Skeletal muscle tissue (tissue), 3 donors: ENCODE measurements at regions not wholly inside any gene's neighbourhood (a gene's known extent, or its start where the extent isn't known, plus 50 kb on each side); places are given as distances from the start of the nearest gene placed in this dataset.
"Not testable (repeated sequence)": the region's sequence is repeated elsewhere in the genome, so short reads cannot be mapped to it uniquely, and the experiment has no call there.

Experiments
- H3K27ac ChIP-seq: one replicate; pipeline ENCODE4 v1.7.0; 2013; ENCODE audit warnings: mild to moderate bottlenecking, low read depth, low read length, inconsistent platforms
- H3K27me3 ChIP-seq, 3 donors: one replicate each; pipeline ENCODE4 v1.7.0; 2013; ENCODE audit warnings: low read length in 3 of 3; ENCODE audit not compliant: control insufficient read depth in 3 of 3, insufficient read depth in 3 of 3
- H3K36me3 ChIP-seq, 3 donors: one replicate each; pipeline ENCODE4 v1.7.0; 2013; ENCODE audit warnings: low read length in 3 of 3; ENCODE audit not compliant: control insufficient read depth in 3 of 3, insufficient read depth in 3 of 3
- H3K4me1 ChIP-seq, 3 donors: one replicate each; pipeline ENCODE4 v1.7.0; 2013; ENCODE audit warnings: low read length in 3 of 3, mild to moderate bottlenecking in 3 of 3; ENCODE audit not compliant: control insufficient read depth in 3 of 3, insufficient read depth in 3 of 3
- H3K4me3 ChIP-seq, 3 donors: one replicate each; pipeline ENCODE4 v1.7.0; 2013; ENCODE audit warnings: low read length in 3 of 3
- H3K9ac ChIP-seq, 3 donors: one replicate each; pipeline ENCODE4 v1.7.0; 2013; ENCODE audit warnings: low read length in 3 of 3, mild to moderate bottlenecking in 3 of 3, moderate library complexity in 2 of 3, low read depth in 1 of 3
- H3K9me3 ChIP-seq, 3 donors: one replicate each; pipeline ENCODE4 v1.7.0; 2013; ENCODE audit warnings: low read length in 3 of 3; ENCODE audit not compliant: control insufficient read depth in 3 of 3
- donor health status: Osteomylitis.

DNA sequence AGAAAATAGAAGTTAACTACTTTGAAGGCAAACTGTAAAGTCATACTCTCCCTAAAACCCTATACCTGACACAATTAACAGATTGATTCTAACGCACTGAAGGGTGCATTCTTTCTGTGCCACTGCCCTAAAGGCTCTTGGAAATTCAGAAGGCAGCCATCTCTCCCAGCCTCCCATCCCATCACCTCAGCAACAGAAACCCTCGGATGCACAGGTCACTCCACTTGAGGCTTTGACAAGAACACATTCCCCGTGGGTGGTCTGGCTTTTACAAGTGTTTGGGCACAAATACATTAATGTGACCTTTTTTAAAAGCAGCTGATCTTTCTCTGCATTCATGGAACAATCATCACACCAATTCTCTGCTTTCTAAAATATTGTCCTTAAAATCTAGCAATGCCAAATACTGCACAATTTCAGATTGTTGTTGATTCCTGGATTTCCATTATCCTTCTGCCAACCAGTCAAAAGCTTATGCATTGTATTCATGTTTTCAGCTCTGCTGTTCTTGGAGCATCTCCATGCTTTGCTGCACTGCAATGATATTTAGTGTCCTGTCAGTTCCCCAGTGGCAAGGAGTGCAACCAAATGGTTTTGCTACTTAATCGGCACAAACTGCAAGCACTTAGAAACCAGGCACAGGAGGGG lies 175.6 kb downstream of the TMEM161B start:
- no peaks in the 10 kb centered on the region for H3K9me3 ChIP-seq
- no peak overlapping the region for H3K9ac ChIP-seq
- no peaks in the 10 kb centered on the region for H3K27me3 ChIP-seq
- no peak overlapping the region for H3K4me3 ChIP-seq
- no peak overlapping the region for H3K27ac ChIP-seq
- H3K4me1 ChIP-seq: no peaks in the 10 kb centered on the region
- no peaks in the 10 kb centered on the region for H3K36me3 ChIP-seq

- no peak overlapping the region for H3K27ac ChIP-seq
- no peak overlapping the region for H3K9ac ChIP-seq
- no peaks in the 10 kb centered on the region for H3K9me3 ChIP-seq
- no peaks in the 10 kb centered on the region for H3K4me1 ChIP-seq
- H3K36me3 ChIP-seq: no peaks in the 10 kb centered on the region
- no peak overlapping the region for H3K4me3 ChIP-seq
- no peaks in the 10 kb centered on the region for H3K27me3 ChIP-seq
Measured at GRCh38 chr5:88092358-88092757, 176.3 kb downstream of the TMEM161B start.

DNA sequence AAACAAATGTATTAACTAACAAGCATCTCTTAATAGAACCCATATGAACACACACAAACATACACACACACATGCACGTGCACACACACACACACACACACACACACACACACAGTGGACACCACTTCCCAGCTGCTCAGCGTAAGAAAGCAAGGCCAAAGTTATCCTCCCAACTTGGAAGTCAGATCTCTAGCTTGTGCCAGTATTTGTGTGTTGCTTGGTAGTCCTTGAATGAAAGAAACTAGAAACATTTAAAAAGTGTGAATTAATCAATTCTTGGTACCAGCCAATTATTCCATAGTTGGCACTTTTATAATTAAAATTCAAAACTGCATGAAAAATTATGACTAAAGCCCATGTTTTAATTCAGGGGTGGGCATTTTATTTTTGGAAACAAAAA lies 178.1 kb downstream of the TMEM161B start:
- Histone ChIP-seq H3K27ac (no peak overlapping the region), H3K4me3 (no peak overlapping the region), H3K36me3 (no peaks in the 10 kb centered on the region), H3K9me3 (no peaks in the 10 kb centered on the region), H3K27me3 (no peaks in the 10 kb centered on the region), H3K9ac (no peak overlapping the region), H3K4me1 (no peaks in the 10 kb centered on the region)

- Histone ChIP-seq H3K4me3 (no peak overlapping the region), H3K27ac (no peak overlapping the region), H3K36me3 (no peaks in the 10 kb centered on the region), H3K9ac (no peak overlapping the region), H3K27me3 (no peaks in the 10 kb centered on the region), H3K9me3 (no peaks in the 10 kb centered on the region), H3K4me1 (no peaks in the 10 kb centered on the region)
Measured at GRCh38 chr5:88089719-88090390, 178.8 kb downstream of the TMEM161B start.

- Histone ChIP-seq H3K36me3 (no peaks in the 10 kb centered on the region), H3K4me3 (no peak overlapping the region)
Measured at GRCh38 chr5:88085462-88085861, 183.2 kb downstream of the TMEM161B start.

GRCh38 chr5:88081877-88082276 lies 186.8 kb downstream of the TMEM161B start:
- H3K27ac ChIP-seq: no peak overlapping the region
- H3K4me1 ChIP-seq: no peaks in the 10 kb centered on the region
- no peaks in the 10 kb centered on the region for H3K27me3 ChIP-seq
- H3K9ac ChIP-seq: no peak overlapping the region
- H3K4me3 ChIP-seq: no peak overlapping the region
- H3K9me3 ChIP-seq: peaks cover 0 to under 1% (median 0%) of the 10 kb centered on the region in 3 donors
- no peaks in the 10 kb centered on the region for H3K36me3 ChIP-seq

More at GRCh38 chr5:88085462-88085861, 183.2 kb downstream of the TMEM161B start:
- Histone ChIP-seq H3K4me1 (no peaks in the 10 kb centered on the region), H3K27me3 (no peaks in the 10 kb centered on the region), H3K9me3 (no peaks in the 10 kb centered on the region), H3K27ac (no peak overlapping the region), H3K9ac (no peak overlapping the region)

DNA sequence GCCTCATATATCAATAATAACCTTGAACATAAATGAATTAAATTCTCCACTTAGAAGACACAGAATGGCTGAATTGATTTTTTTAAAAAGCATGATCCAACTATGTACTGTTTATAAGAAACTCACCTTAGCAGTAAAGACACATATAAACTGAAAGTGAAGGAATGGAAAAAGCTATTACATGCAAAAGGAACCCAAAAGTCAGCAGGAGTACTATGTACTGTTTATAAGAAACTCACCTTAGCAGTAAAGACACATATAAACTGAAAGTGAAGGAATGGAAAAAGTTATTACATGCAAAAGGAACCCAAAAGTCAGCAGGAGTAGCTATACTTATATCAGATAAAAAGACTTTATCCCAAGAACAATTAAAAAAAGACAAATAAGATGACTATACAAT lies 204.8 kb downstream of the TMEM161B start:
- no peak overlapping the region for H3K9ac ChIP-seq
- H3K9me3 ChIP-seq: peaks cover 0 to 4% (median 4%) of the 10 kb centered on the region in 3 donors
- no peak overlapping the region for H3K4me3 ChIP-seq
- H3K27ac ChIP-seq: no peak overlapping the region
- no peaks in the 10 kb centered on the region for H3K4me1 ChIP-seq
- no peaks in the 10 kb centered on the region for H3K36me3 ChIP-seq
- no peaks in the 10 kb centered on the region for H3K27me3 ChIP-seq

DNA sequence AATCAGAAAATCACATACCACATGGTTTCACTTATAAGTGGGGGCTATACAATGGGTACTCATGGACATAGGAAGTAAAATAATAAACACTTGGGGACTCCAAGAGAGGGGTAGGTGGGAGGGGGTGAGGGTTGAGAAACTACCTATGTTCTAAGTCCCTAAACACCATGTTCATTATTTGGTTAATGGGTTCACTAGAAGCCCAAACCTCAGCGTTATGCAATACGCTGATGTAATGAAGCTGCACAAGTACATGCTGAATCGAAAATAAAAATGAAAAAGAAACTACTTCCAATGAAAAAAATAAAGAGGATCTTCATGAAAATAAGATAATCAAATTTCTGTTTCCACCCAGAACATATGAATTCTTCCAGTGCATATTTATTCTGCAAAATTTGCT lies 208.5 kb downstream of the TMEM161B start:
- Histone ChIP-seq H3K4me3 (no peak overlapping the region), H3K9me3 (peaks cover 0 to 4% (median 4%) of the 10 kb centered on the region in 3 donors), H3K36me3 (no peaks in the 10 kb centered on the region), H3K4me1 (no peaks in the 10 kb centered on the region), H3K27ac (no peak overlapping the region), H3K27me3 (no peaks in the 10 kb centered on the region), H3K9ac (no peak overlapping the region)

DNA sequence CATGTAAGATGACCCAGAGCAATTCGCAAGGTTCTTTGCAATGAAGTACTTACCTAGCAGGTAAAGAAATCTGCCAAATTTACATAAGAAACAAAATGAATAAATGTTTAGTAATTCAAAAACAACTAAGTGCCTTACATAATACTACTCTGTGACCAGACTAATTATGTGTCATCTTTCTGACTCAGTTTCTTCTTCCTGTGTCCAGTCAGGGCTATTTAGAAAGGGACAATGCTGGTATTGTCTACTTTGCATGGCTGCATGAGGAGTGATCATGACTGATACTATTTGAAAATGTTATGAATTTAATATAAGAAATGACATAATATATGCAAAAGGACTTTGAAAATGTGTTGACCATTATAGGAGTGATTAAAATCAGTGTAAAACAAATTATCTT lies 210.0 kb downstream of the TMEM161B start:
- H3K27me3 ChIP-seq: no peaks in the 10 kb centered on the region
- H3K4me1 ChIP-seq: no peaks in the 10 kb centered on the region
- no peaks in the 10 kb centered on the region for H3K36me3 ChIP-seq
- peaks cover 0 to 4% (median 4%) of the 10 kb centered on the region in 3 donors for H3K9me3 ChIP-seq
- H3K9ac ChIP-seq: no peak overlapping the region
- no peak overlapping the region for H3K4me3 ChIP-seq
- H3K27ac ChIP-seq: no peak overlapping the region

- H3K9me3 ChIP-seq, H3K27me3 ChIP-seq, H3K9ac ChIP-seq, H3K4me1 ChIP-seq, H3K36me3 ChIP-seq, H3K4me3 ChIP-seq, H3K27ac ChIP-seq: not testable (repeated sequence)
Measured at GRCh38 chr5:88052468-88052867, 216.2 kb downstream of the TMEM161B start.
